ENCODE measurements at regions not wholly inside any gene's neighbourhood (a gene's known extent, or its start where the extent isn't known, plus 50 kb on each side); places are given as distances from the start of the nearest gene placed in this dataset.

- TF ChIP-seq CTCF (conservative IDR thresholded peaks at IDR 0.05; ENCODE audit: low read depth, low read length) (no peak), EZH2 (IDR thresholded peaks at IDR 0.05; ENCODE audit: borderline replicate concordance, low read depth, low read length, poor library complexity, severe bottlenecking) (no peak)
These were observed 1141.2 kb upstream of the EPHA6 start for GRCh38 chr3:95673215-95673614.

Measured in A673 (cell line).